Ishikawa (cell line): ENCODE measurements at regions not wholly inside any gene's neighbourhood (a gene's known extent, or its start where the extent isn't known, plus 50 kb on each side); places are given as distances from the start of the nearest gene placed in this dataset.

Experiments
- CREB1 ChIP-seq: IDR thresholded peaks from 2 replicates; pipeline ENCODE4 v1.6.1; 2012; ENCODE audit warnings: low read depth
- RAD21 ChIP-seq: IDR thresholded peaks from 2 replicates; pipeline ENCODE4 v1.6.1; 2012; ENCODE audit warnings: low read depth
- ZBTB7A ChIP-seq: IDR thresholded peaks from 2 replicates; pipeline ENCODE4 v1.6.1; 2012; ENCODE audit warnings: low read depth
- TF ChIP-seq, protein P1 (sequence below): IDR thresholded peaks from 2 replicates; pipeline ENCODE4 v1.6.1; 2012

DNA sequence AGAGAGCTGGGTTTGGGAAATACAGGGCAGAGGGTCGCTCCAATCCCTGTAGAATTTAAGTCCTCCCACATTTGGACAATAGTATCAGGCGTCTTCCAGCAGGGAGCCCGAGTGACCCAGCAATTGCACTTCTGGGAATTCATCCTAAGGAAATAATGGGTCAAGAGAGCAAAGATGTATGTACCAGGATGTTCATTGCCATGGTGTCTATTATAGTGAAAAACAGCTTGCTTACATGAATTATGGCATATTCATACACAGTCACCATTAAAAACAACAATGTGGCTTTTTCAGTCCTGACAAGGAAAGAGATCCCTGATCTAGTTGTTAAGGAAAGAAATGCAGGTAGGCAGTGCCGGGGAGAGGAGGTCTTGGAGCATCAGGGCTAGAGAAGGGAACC is 167.7 kb downstream of the PJA1 start:
- TF ChIP-seq, protein P1, sequence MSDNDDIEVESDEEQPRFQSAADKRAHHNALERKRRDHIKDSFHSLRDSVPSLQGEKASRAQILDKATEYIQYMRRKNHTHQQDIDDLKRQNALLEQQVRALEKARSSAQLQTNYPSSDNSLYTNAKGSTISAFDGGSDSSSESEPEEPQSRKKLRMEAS: no peak
- TF ChIP-seq RAD21: no peak
- TF ChIP-seq ZBTB7A: no peak
- no peak for TF ChIP-seq CREB1
